ENCODE measurements at regions not wholly inside any gene's neighbourhood (a gene's known extent, or its start where the extent isn't known, plus 50 kb on each side); places are given as distances from the start of the nearest gene placed in this dataset.

DNA sequence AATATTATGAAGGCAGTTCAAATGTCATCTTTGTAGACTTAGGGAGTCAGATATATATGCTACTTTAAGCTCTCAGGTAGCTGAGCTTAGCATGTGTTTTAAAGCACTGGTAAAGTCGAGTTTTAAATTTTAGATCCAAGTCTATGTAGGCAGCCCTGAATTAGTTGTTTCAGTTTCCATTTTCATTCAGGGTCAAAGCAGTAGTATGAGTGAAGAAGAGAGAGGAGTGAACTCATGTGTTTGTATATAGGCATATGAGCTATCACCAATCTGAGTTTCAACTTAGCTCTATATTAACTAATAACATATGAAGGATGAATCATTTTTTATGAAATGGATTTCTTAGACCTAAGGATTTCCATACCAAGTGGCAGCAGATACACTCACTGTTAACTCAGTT lies 1353.4 kb downstream of the FSTL5 start:
- DNase-seq (ENCODE audit: low read depth, low spot score) (no peak), FAIRE-seq (no peak)
- Histone ChIP-seq H2AFZ (ENCODE audit: control insufficient read depth, low read length) (no peak overlapping the region), H3K9me1 (ENCODE audit: control insufficient read depth, extremely low read depth, insufficient read depth, low read length) (no peaks in the 10 kb centered on the region), H3K9me3 (ENCODE audit: control insufficient read depth, low read depth, low read length) (no peaks in the 10 kb centered on the region), H3K9ac (ENCODE audit: control insufficient read depth, extremely low read depth, insufficient read depth, low read length) (no peak overlapping the region), H3K27me3 (ENCODE audit: control insufficient read depth, extremely low read depth, insufficient read depth, low read length) (no peaks in the 10 kb centered on the region), H4K20me1 (ENCODE audit: control insufficient read depth, extremely low read depth, insufficient read depth, low read length) (no peaks in the 10 kb centered on the region), H3K4me2 (ENCODE audit: control insufficient read depth, extremely low read depth, insufficient read depth, low read depth, low read length) (no peak overlapping the region), H3K4me1 (ENCODE audit: control insufficient read depth, extremely low read depth, insufficient read depth, low read length) (no peaks in the 10 kb centered on the region), H3K79me2 (ENCODE audit: control insufficient read depth, insufficient read depth, low read length) (no peaks in the 10 kb centered on the region), H3K36me3 (ENCODE audit: control insufficient read depth in 2 of 2, extremely low read depth in 1 of 2, insufficient read depth in 2 of 2, low read length in 2 of 2) (no peaks in the 10 kb centered on the region), H3K27ac (ENCODE audit: control insufficient read depth, insufficient read depth, low read length) (no peak overlapping the region), H3K4me3 (ENCODE audit: control insufficient read depth in 2 of 3, extremely low read depth in 1 of 3, insufficient read depth in 2 of 3, low read depth in 1 of 3, low read length in 3 of 3) (no peak overlapping the region)
- no peak for TF ChIP-seq EZH2 (IDR thresholded peaks at IDR 0.05; ENCODE audit: low read length)
- TF ChIP-seq, protein P1, sequence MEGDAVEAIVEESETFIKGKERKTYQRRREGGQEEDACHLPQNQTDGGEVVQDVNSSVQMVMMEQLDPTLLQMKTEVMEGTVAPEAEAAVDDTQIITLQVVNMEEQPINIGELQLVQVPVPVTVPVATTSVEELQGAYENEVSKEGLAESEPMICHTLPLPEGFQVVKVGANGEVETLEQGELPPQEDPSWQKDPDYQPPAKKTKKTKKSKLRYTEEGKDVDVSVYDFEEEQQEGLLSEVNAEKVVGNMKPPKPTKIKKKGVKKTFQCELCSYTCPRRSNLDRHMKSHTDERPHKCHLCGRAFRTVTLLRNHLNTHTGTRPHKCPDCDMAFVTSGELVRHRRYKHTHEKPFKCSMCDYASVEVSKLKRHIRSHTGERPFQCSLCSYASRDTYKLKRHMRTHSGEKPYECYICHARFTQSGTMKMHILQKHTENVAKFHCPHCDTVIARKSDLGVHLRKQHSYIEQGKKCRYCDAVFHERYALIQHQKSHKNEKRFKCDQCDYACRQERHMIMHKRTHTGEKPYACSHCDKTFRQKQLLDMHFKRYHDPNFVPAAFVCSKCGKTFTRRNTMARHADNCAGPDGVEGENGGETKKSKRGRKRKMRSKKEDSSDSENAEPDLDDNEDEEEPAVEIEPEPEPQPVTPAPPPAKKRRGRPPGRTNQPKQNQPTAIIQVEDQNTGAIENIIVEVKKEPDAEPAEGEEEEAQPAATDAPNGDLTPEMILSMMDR (optimal IDR thresholded peaks at IDR 0.05 in 1 of 3, IDR thresholded peaks at IDR 0.05 in 1 of 3, conservative IDR thresholded peaks at IDR 0.05 in 1 of 3; ENCODE audit: extremely low read depth in 1 of 3, insufficient read depth in 2 of 3, low read length in 3 of 3): no peak
- dilution Hi-C loops (cut with MboI; ENCODE audit: extremely low pct_ligation_motif_present, low sequenced_read_pairs): no loop called here

- H3K9me1 ChIP-seq (ENCODE audit: control insufficient read depth, extremely low read depth, insufficient read depth, low read length): no peaks in the 10 kb centered on the region
- no peak for DNase-seq (ENCODE audit: low read depth, low spot score)
- H3K4me3 ChIP-seq (ENCODE audit: control insufficient read depth in 2 of 3, extremely low read depth in 1 of 3, insufficient read depth in 2 of 3, low read depth in 1 of 3, low read length in 3 of 3): no peak overlapping the region
- H3K79me2 ChIP-seq (ENCODE audit: control insufficient read depth, insufficient read depth, low read length): no peaks in the 10 kb centered on the region
- no peak for FAIRE-seq
- no peaks in the 10 kb centered on the region for H3K27me3 ChIP-seq (ENCODE audit: control insufficient read depth, extremely low read depth, insufficient read depth, low read length)
- no peak overlapping the region for H3K27ac ChIP-seq (ENCODE audit: control insufficient read depth, insufficient read depth, low read length)
- dilution Hi-C loops (cut with MboI; ENCODE audit: extremely low pct_ligation_motif_present, low sequenced_read_pairs): no loop called here
- H3K36me3 ChIP-seq (ENCODE audit: control insufficient read depth in 2 of 2, extremely low read depth in 1 of 2, insufficient read depth in 2 of 2, low read length in 2 of 2): no peaks in the 10 kb centered on the region
- no peak overlapping the region for H2AFZ ChIP-seq (ENCODE audit: control insufficient read depth, low read length)
- H3K9me3 ChIP-seq (ENCODE audit: control insufficient read depth, low read depth, low read length): no peaks in the 10 kb centered on the region
- no peak overlapping the region for H3K9ac ChIP-seq (ENCODE audit: control insufficient read depth, extremely low read depth, insufficient read depth, low read length)
- no peaks in the 10 kb centered on the region for H4K20me1 ChIP-seq (ENCODE audit: control insufficient read depth, extremely low read depth, insufficient read depth, low read length)
- no peak overlapping the region for H3K4me2 ChIP-seq (ENCODE audit: control insufficient read depth, extremely low read depth, insufficient read depth, low read depth, low read length)
- TF ChIP-seq, protein P1 (optimal IDR thresholded peaks at IDR 0.05 in 1 of 3, IDR thresholded peaks at IDR 0.05 in 1 of 3, conservative IDR thresholded peaks at IDR 0.05 in 1 of 3; ENCODE audit: extremely low read depth in 1 of 3, insufficient read depth in 2 of 3, low read length in 3 of 3): no peak
- TF ChIP-seq EZH2 (IDR thresholded peaks at IDR 0.05; ENCODE audit: low read length): no peak
- no peaks in the 10 kb centered on the region for H3K4me1 ChIP-seq (ENCODE audit: control insufficient read depth, extremely low read depth, insufficient read depth, low read length)
Observed at GRCh38 chr4:160810941-160811340, 1352.9 kb downstream of the FSTL5 start.

All from keratinocyte (primary cell).